ENCODE measurements at regions not wholly inside any gene's neighbourhood (a gene's known extent, or its start where the extent isn't known, plus 50 kb on each side); places are given as distances from the start of the nearest gene placed in this dataset.

- TF ChIP-seq, protein P1, sequence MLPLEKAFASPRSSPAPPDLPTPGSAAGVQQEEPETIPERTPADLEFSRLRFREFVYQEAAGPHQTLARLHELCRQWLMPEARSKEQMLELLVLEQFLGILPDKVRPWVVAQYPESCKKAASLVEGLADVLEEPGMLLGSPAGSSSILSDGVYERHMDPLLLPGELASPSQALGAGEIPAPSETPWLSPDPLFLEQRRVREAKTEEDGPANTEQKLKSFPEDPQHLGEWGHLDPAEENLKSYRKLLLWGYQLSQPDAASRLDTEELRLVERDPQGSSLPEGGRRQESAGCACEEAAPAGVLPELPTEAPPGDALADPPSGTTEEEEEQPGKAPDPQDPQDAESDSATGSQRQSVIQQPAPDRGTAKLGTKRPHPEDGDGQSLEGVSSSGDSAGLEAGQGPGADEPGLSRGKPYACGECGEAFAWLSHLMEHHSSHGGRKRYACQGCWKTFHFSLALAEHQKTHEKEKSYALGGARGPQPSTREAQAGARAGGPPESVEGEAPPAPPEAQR (CRISPR knock-in tag; IDR thresholded peaks at IDR 0.05): no peak
- TF ChIP-seq CTCF (IDR thresholded peaks at IDR 0.05): no peak
Measured at GRCh38 chr9:95783426-95783975, 92.0 kb upstream of the ERCC6L2 start.

Data from WTC11 (cell line).